KMS-11 (cell line): ENCODE measurements at regions not wholly inside any gene's neighbourhood (a gene's known extent, or its start where the extent isn't known, plus 50 kb on each side); places are given as distances from the start of the nearest gene placed in this dataset.

ENCODE experiments used
- H2AFZ ChIP-seq: fragments of 200-600 bp; sonication (generic); 2 replicates; pipeline ENCODE4 v1.6.1; 2016; ENCODE audit warnings: antibody characterized with exemption, mixed run types, low read depth
- H3K27ac ChIP-seq: fragments of 200-600 bp; sonication (generic); 2 replicates; pipeline ENCODE4 v1.6.1; 2016; ENCODE audit warnings: mild to moderate bottlenecking, mixed run types
- H3K27me3 ChIP-seq: fragments of 200-600 bp; sonication (generic); 2 replicates; pipeline ENCODE4 v1.6.1; 2017; ENCODE audit warnings: mild to moderate bottlenecking, low read depth, mixed run types, moderate library complexity; ENCODE audit not compliant: insufficient read depth
- H3K36me3 ChIP-seq: fragments of 200-600 bp; sonication (generic); 2 replicates; pipeline ENCODE4 v1.6.1; 2017; ENCODE audit warnings: mild to moderate bottlenecking, mixed run types; ENCODE audit not compliant: insufficient read depth
- H3K4me1 ChIP-seq: fragments of 200-600 bp; sonication (generic); 2 replicates; pipeline ENCODE4 v1.6.1; 2016; ENCODE audit warnings: mild to moderate bottlenecking, low read depth, mixed run types; ENCODE audit not compliant: poor library complexity, severe bottlenecking
- H3K4me2 ChIP-seq: fragments of 200-600 bp; sonication (generic); 2 replicates; pipeline ENCODE4 v1.7.0; 2016; ENCODE audit warnings: mild to moderate bottlenecking, mixed run types
- H3K4me3 ChIP-seq: fragments of 200-600 bp; sonication (generic); IDR thresholded peaks from 2 replicates; pipeline ENCODE4 v1.6.1; 2017; ENCODE audit warnings: low read depth, low read length, mixed read lengths; ENCODE audit not compliant: insufficient read depth
- H3K79me2 ChIP-seq: fragments of 200-600 bp; sonication (generic); 2 replicates; pipeline ENCODE4 v1.6.1; 2016; ENCODE audit warnings: low read depth, mixed run types; ENCODE audit not compliant: insufficient read depth
- H3K9ac ChIP-seq: fragments of 200-600 bp; sonication (generic); 2 replicates; pipeline ENCODE4 v1.6.1; 2016; ENCODE audit warnings: mild to moderate bottlenecking, mixed run types
- H4K20me1 ChIP-seq: fragments of 200-600 bp; sonication (generic); 2 replicates; pipeline ENCODE4 v1.6.1; 2016; ENCODE audit warnings: mild to moderate bottlenecking, mixed run types; ENCODE audit not compliant: insufficient read depth
- TF ChIP-seq, protein P1 (sequence below): fragments of 200-600 bp; sonication (generic); conservative IDR thresholded peaks from 2 replicates; pipeline ENCODE4 v1.6.1; 2017; ENCODE audit warnings: low read depth, mild to moderate bottlenecking, antibody characterized with exemption, low read length, moderate library complexity, mixed read lengths

DNA sequence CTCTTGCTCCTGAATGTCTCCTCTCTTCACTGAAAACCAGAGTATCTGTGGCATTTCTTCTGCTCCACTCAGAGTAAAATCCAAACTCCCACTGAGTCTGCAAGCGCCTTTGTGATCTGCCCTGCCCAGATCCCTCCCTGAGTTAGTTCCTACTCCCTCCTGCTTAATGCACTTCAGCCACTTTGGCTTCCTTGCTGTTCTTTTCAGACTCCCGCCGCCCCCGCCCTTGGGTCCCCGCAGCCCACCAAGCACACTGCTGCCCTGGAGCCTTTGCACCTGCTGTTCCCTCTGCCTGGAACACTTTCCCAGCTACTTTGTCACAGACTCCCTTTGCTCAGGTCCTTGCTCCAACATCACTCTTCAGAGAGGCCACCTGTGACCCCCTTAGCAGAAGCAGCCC, 127.2 kb upstream of the SLC25A48 start:
- Histone ChIP-seq H3K79me2 (no peaks in the 10 kb centered on the region), H3K4me2 (no peak overlapping the region), H4K20me1 (no peaks in the 10 kb centered on the region), H3K36me3 (no peaks in the 10 kb centered on the region), H3K27me3 (no peaks in the 10 kb centered on the region), H3K9ac (no peak overlapping the region), H2AFZ (no peak overlapping the region), H3K4me1 (no peaks in the 10 kb centered on the region), H3K27ac (no peak overlapping the region), H3K4me3 (no peak overlapping the region)
- TF ChIP-seq, protein P1, sequence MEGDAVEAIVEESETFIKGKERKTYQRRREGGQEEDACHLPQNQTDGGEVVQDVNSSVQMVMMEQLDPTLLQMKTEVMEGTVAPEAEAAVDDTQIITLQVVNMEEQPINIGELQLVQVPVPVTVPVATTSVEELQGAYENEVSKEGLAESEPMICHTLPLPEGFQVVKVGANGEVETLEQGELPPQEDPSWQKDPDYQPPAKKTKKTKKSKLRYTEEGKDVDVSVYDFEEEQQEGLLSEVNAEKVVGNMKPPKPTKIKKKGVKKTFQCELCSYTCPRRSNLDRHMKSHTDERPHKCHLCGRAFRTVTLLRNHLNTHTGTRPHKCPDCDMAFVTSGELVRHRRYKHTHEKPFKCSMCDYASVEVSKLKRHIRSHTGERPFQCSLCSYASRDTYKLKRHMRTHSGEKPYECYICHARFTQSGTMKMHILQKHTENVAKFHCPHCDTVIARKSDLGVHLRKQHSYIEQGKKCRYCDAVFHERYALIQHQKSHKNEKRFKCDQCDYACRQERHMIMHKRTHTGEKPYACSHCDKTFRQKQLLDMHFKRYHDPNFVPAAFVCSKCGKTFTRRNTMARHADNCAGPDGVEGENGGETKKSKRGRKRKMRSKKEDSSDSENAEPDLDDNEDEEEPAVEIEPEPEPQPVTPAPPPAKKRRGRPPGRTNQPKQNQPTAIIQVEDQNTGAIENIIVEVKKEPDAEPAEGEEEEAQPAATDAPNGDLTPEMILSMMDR, result no peak

DNA sequence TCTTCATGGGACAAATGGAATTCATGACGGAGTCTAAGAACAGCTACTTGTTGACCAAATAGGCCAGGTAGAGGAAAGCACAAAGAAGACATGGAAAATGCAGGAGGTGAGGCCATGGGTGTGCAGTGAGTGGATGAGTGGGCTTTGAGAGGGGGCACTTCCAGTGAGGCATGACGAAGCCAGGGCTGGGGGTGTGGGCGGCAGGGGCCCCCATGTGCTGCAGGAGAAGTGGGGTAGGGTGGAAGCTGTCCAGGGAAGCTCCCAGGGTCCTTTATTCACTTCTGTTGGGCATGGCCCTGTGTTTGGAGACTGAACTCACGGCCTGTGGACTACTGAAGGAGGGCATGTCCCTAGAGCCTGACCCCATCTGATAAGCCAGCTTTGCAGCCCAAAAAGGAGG, 127.6 kb upstream of the SLC25A48 start:
- no peak overlapping the region for H2AFZ ChIP-seq
- no peaks in the 10 kb centered on the region for H3K27me3 ChIP-seq
- no peak overlapping the region for H3K4me2 ChIP-seq

DNA sequence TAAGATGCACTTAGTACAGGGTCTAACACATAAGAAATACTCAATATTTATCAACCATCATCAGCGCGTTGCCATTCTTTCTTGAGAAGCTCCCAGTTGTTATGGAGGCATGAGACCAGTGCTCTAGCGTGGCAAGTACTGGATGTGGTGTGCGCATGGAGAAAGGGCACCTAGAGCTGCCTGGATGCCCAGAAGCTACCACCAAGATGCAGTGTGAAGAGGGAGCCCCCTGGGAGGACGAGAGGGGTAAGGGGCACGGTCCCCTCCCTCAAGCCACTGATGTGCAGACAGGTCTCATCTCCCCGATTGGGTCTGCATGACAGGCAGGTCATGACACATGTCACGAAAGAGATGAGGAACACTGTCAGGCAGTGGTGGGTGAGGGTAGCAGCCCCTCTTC, 127.7 kb upstream of the CXCL14 start:
- no peak overlapping the region for H3K4me2 ChIP-seq
- no peaks in the 10 kb centered on the region for H3K36me3 ChIP-seq
- H3K27ac ChIP-seq, result no peak overlapping the region
- TF ChIP-seq, protein P1, result no peak
- H3K4me1 ChIP-seq, result no peaks in the 10 kb centered on the region
- H3K9ac ChIP-seq, result no peak overlapping the region
- H3K27me3 ChIP-seq, result no peaks in the 10 kb centered on the region
- no peak overlapping the region for H3K4me3 ChIP-seq
- H3K79me2 ChIP-seq, result no peaks in the 10 kb centered on the region
- no peaks in the 10 kb centered on the region for H4K20me1 ChIP-seq
- H2AFZ ChIP-seq, result no peak overlapping the region

More for the DNA sequence above, 127.6 kb upstream of the SLC25A48 start:
- Histone ChIP-seq H3K79me2 (no peaks in the 10 kb centered on the region), H4K20me1 (no peaks in the 10 kb centered on the region), H3K4me1 (no peaks in the 10 kb centered on the region), H3K4me3 (no peak overlapping the region), H3K36me3 (no peaks in the 10 kb centered on the region), H3K27ac (no peak overlapping the region), H3K9ac (no peak overlapping the region)
- TF ChIP-seq, protein P1, result no peak

DNA sequence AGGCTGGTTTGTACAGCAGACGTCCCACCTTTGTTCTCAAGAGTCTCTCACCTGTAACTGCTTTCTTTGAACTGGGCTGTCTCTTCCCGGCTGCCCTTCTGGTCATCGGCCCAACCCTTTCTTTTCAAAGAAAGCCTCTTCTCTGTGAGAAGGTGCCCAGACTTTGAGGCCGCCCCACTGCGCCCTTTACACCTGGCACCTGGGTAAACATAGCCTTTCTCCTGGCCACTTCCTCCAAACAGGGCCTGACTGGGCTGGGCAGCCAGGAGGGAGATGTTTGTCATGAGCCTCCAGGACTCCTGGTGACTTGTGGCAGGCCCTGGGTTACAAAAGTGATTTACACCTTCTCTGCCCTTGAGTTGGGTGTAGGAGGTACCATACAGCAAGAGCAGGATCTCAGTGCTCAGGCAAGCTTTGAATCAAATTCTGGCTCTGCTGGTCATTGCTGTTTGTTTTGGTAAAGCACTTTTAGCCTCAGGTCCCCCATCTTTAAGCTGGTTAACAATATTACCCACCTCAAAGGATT, 127.2 kb upstream of the CXCL14 start:
- no peak overlapping the region for H3K27ac ChIP-seq
- no peak overlapping the region for H3K4me3 ChIP-seq
- TF ChIP-seq, protein P1, result no peak
- H3K4me2 ChIP-seq, result no peak overlapping the region
- H3K4me1 ChIP-seq, result no peaks in the 10 kb centered on the region
- no peaks in the 10 kb centered on the region for H3K79me2 ChIP-seq
- no peaks in the 10 kb centered on the region for H3K27me3 ChIP-seq
- no peak overlapping the region for H2AFZ ChIP-seq
- H3K36me3 ChIP-seq, result no peaks in the 10 kb centered on the region
- no peak overlapping the region for H3K9ac ChIP-seq
- H4K20me1 ChIP-seq, result no peaks in the 10 kb centered on the region
